ENCODE measurements at regions not wholly inside any gene's neighbourhood (a gene's known extent, or its start where the extent isn't known, plus 50 kb on each side); places are given as distances from the start of the nearest gene placed in this dataset.

- TF ChIP-seq, protein P1, sequence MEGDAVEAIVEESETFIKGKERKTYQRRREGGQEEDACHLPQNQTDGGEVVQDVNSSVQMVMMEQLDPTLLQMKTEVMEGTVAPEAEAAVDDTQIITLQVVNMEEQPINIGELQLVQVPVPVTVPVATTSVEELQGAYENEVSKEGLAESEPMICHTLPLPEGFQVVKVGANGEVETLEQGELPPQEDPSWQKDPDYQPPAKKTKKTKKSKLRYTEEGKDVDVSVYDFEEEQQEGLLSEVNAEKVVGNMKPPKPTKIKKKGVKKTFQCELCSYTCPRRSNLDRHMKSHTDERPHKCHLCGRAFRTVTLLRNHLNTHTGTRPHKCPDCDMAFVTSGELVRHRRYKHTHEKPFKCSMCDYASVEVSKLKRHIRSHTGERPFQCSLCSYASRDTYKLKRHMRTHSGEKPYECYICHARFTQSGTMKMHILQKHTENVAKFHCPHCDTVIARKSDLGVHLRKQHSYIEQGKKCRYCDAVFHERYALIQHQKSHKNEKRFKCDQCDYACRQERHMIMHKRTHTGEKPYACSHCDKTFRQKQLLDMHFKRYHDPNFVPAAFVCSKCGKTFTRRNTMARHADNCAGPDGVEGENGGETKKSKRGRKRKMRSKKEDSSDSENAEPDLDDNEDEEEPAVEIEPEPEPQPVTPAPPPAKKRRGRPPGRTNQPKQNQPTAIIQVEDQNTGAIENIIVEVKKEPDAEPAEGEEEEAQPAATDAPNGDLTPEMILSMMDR (IDR thresholded peaks at IDR 0.05), result no peak
- TF ChIP-seq POLR2A (IDR thresholded peaks at IDR 0.05), result no peak
Observed at GRCh38 chr6:101199441-101199840, 194.1 kb upstream of the GRIK2 start.

Data from heart left ventricle (tissue), 13 donors.